ENCODE measurements at regions not wholly inside any gene's neighbourhood (a gene's known extent, or its start where the extent isn't known, plus 50 kb on each side); places are given as distances from the start of the nearest gene placed in this dataset.

DNA sequence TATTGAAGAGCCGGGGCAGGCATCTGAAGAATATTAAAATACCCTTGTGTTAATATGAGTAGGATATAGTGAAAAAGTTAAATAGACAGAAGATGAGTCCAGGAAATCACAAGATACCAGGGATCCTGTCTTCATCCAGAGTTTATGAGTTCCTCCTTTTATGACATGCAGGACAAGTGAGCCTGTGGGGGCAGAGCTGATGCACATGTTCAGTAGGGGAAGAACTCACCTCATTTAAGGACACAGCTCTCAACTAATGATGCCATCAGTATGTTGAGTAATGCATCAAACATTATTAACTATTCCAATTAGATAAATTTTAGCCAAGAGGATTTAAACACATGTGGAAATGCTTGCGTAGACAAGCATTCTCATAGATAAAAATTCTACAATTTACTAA, 435.8 kb upstream of the AKR1E2 start:
- H3K27me3 Mint-ChIP-seq = no peaks in the 10 kb centered on the region
- H3K27ac ChIP-seq (ENCODE audit: insufficient read depth, low read length, poor library complexity, severe bottlenecking) = no peak overlapping the region
- H3K27ac Mint-ChIP-seq = no peak overlapping the region
- no peaks in the 10 kb centered on the region for H3K4me1 ChIP-seq (ENCODE audit: control insufficient read depth, insufficient read depth, low read length, poor library complexity, severe bottlenecking)
- DNase-seq (no peak), ATAC-seq (ENCODE audit: low read depth in 2 of 2) (no peak)
- H3K9me3 ChIP-seq (ENCODE audit: control insufficient read depth in 2 of 2, low read length in 2 of 2) = no peaks in the 10 kb centered on the region
- H3K4me3 ChIP-seq (ENCODE audit: low read depth, low read length) = no peak overlapping the region
- H3K36me3 ChIP-seq (ENCODE audit: control insufficient read depth, insufficient read depth, low read length) = no peaks in the 10 kb centered on the region
- peaks cover 0 to 1% (median 0%) of the 10 kb centered on the region in 7 donors for H3K9me3 Mint-ChIP-seq
- H3K4me1 Mint-ChIP-seq = no peaks in the 10 kb centered on the region
- no peak overlapping the region for H3K4me3 Mint-ChIP-seq
- H3K36me3 Mint-ChIP-seq = no peaks in the 10 kb centered on the region
- H3K27me3 ChIP-seq (ENCODE audit: control insufficient read depth, insufficient read depth, low read length) = no peaks in the 10 kb centered on the region

GRCh38 chr10:4385231-4385870, 440.7 kb upstream of the AKR1E2 start:
- H3K4me1 Mint-ChIP-seq = no peaks in the 10 kb centered on the region
- H3K27ac Mint-ChIP-seq = peak overlapping the region in 1 of 3 donors; percentile 49
- Histone ChIP-seq H3K27ac (ENCODE audit: insufficient read depth, low read length, poor library complexity, severe bottlenecking) (no peak overlapping the region), H3K27me3 (ENCODE audit: control insufficient read depth, insufficient read depth, low read length) (peaks cover 3% of the 10 kb centered on the region), H3K4me1 (ENCODE audit: control insufficient read depth, insufficient read depth, low read length, poor library complexity, severe bottlenecking) (no peaks in the 10 kb centered on the region), H3K4me3 (ENCODE audit: low read depth, low read length) (no peak overlapping the region), H3K9me3 (ENCODE audit: control insufficient read depth in 2 of 2, low read length in 2 of 2) (no peaks in the 10 kb centered on the region), H3K36me3 (ENCODE audit: control insufficient read depth, insufficient read depth, low read length) (no peaks in the 10 kb centered on the region)
- H3K36me3 Mint-ChIP-seq = no peaks in the 10 kb centered on the region
- DNase-seq = no peak
- no peak for ATAC-seq (ENCODE audit: low read depth in 2 of 2)
- peaks cover 7% of the 10 kb centered on the region for H3K27me3 Mint-ChIP-seq
- peaks cover 0 to 1% (median 0%) of the 10 kb centered on the region in 7 donors for H3K9me3 Mint-ChIP-seq
- H3K4me3 Mint-ChIP-seq = no peak overlapping the region

DNA sequence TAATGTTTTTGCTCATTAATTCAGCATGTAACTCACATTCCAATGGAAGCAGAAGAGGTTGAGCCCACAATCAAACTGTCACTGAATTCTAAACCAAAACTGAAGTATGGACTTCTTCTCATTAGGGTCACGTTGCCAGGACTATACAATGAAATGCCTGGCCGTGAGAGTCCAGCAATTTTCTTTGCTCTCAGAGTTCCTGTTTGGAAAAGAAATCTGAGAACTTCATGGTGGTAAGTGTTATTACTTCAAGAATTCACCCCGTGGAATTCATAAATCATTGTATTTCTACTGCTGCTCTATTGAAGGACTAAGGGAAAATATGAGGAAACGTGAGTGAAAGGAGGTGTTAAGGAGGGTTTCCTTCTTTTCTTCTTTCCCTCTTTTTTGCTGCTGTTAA, 441.8 kb upstream of the AKR1E2 start:
- no peaks in the 10 kb centered on the region for H3K36me3 Mint-ChIP-seq
- no peak overlapping the region for H3K27ac Mint-ChIP-seq
- no peaks in the 10 kb centered on the region for H3K36me3 ChIP-seq (ENCODE audit: control insufficient read depth, insufficient read depth, low read length)
- no peaks in the 10 kb centered on the region for H3K4me1 ChIP-seq (ENCODE audit: control insufficient read depth, insufficient read depth, low read length, poor library complexity, severe bottlenecking)
- peaks cover 5% of the 10 kb centered on the region for H3K27me3 ChIP-seq (ENCODE audit: control insufficient read depth, insufficient read depth, low read length)
- no peak overlapping the region for H3K4me3 ChIP-seq (ENCODE audit: low read depth, low read length)
- no peak overlapping the region for H3K4me3 Mint-ChIP-seq
- no peak overlapping the region for H3K27ac ChIP-seq (ENCODE audit: insufficient read depth, low read length, poor library complexity, severe bottlenecking)
- ATAC-seq (ENCODE audit: low read depth in 2 of 2) (no peak), DNase-seq (no peak)
- H3K9me3 ChIP-seq (ENCODE audit: control insufficient read depth in 2 of 2, low read length in 2 of 2) = no peaks in the 10 kb centered on the region
- H3K4me1 Mint-ChIP-seq = no peaks in the 10 kb centered on the region
- H3K9me3 Mint-ChIP-seq = peaks cover 0 to 1% (median 0%) of the 10 kb centered on the region in 7 donors
- peaks cover 7% of the 10 kb centered on the region for H3K27me3 Mint-ChIP-seq

- Histone ChIP-seq H3K4me1 (ENCODE audit: control insufficient read depth, insufficient read depth, low read length, poor library complexity, severe bottlenecking) (no peaks in the 10 kb centered on the region), H3K4me3 (ENCODE audit: low read depth, low read length) (no peak overlapping the region), H3K9me3 (ENCODE audit: control insufficient read depth in 2 of 2, low read length in 2 of 2) (no peaks in the 10 kb centered on the region), H3K27me3 (ENCODE audit: control insufficient read depth, insufficient read depth, low read length) (peaks cover 5% of the 10 kb centered on the region), H3K36me3 (ENCODE audit: control insufficient read depth, insufficient read depth, low read length) (no peaks in the 10 kb centered on the region), H3K27ac (ENCODE audit: insufficient read depth, low read length, poor library complexity, severe bottlenecking) (no peak overlapping the region)
- H3K36me3 Mint-ChIP-seq = no peaks in the 10 kb centered on the region
- H3K27ac Mint-ChIP-seq = no peak overlapping the region
- no peaks in the 10 kb centered on the region for H3K4me1 Mint-ChIP-seq
- H3K27me3 Mint-ChIP-seq = peaks cover 7% of the 10 kb centered on the region
- peaks cover 0 to 1% (median 0%) of the 10 kb centered on the region in 7 donors for H3K9me3 Mint-ChIP-seq
- H3K4me3 Mint-ChIP-seq = no peak overlapping the region
- DNase-seq = no peak
- ATAC-seq (ENCODE audit: low read depth in 2 of 2) = no peak
Measured at GRCh38 chr10:4383651-4384098, 442.3 kb upstream of the AKR1E2 start.

DNA sequence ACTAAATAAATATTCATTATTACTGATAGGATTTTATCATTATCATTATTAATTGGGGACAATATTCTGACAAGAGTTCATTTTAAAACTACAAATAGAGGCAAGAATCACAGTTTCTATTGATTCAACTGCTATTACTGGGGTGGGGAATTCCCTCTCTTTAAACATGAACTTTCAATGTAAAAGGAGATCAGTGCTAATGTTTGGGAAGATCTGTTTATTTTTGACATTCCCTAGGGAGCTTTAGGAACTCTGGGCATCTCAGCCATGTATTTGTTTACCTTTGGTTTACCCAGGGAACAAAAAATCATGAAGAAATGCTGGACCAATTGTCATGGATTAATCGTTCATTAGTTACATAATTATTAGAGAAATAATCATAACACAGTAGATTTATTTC, 443.2 kb upstream of the AKR1E2 start:
- DNase-seq = no peak
- Mint-ChIP-seq H3K9me3 (no peaks in the 10 kb centered on the region), H3K36me3 (no peaks in the 10 kb centered on the region), H3K4me3 (no peak overlapping the region), H3K27ac (no peak overlapping the region), H3K4me1 (no peaks in the 10 kb centered on the region), H3K27me3 (peaks cover 7% of the 10 kb centered on the region)
- H3K4me3 ChIP-seq (ENCODE audit: low read depth, low read length) = no peak overlapping the region
- H3K9me3 ChIP-seq (ENCODE audit: control insufficient read depth in 2 of 2, low read length in 2 of 2) = no peaks in the 10 kb centered on the region
- no peaks in the 10 kb centered on the region for H3K36me3 ChIP-seq (ENCODE audit: control insufficient read depth, insufficient read depth, low read length)
- H3K4me1 ChIP-seq (ENCODE audit: control insufficient read depth, insufficient read depth, low read length, poor library complexity, severe bottlenecking) = no peaks in the 10 kb centered on the region
- H3K27me3 ChIP-seq (ENCODE audit: control insufficient read depth, insufficient read depth, low read length) = peaks cover 5% of the 10 kb centered on the region
- ATAC-seq (ENCODE audit: low read depth in 2 of 2) = no peak
- no peak overlapping the region for H3K27ac ChIP-seq (ENCODE audit: insufficient read depth, low read length, poor library complexity, severe bottlenecking)

DNA sequence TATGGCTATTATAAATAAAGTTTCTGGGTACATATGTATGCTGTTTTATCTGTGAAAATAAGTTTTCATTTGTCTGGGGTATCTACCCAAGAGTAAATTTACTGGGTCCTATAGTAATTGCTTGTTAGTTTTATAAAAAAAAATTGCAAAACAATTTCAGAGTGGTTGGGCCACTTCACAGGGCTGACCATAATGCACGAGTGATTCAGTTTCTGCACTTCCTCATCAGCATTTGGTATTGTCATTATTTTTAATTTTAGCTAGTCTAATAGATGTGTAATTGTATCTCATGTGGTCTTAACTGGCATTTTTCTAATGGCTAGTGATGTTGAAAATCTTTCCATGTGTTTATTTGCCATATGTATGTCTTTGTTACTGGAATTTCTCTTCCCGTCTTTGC, 452.4 kb upstream of the AKR1E2 start:
- Mint-ChIP-seq H3K27me3 (peaks cover 21% of the 10 kb centered on the region), H3K9me3 (peaks cover 0 to 2% (median 0%) of the 10 kb centered on the region in 7 donors), H3K27ac (no peak overlapping the region), H3K36me3 (no peaks in the 10 kb centered on the region), H3K4me3 (no peak overlapping the region), H3K4me1 (peaks cover 0 to 2% (median 0%) of the 10 kb centered on the region in 4 donors)
- peaks cover 4% of the 10 kb centered on the region for H3K27me3 ChIP-seq (ENCODE audit: control insufficient read depth, insufficient read depth, low read length)
- DNase-seq (no peak), ATAC-seq (ENCODE audit: low read depth in 2 of 2) (no peak)
- H3K4me3 ChIP-seq (ENCODE audit: low read depth, low read length) = no peak overlapping the region
- no peaks in the 10 kb centered on the region for H3K4me1 ChIP-seq (ENCODE audit: control insufficient read depth, insufficient read depth, low read length, poor library complexity, severe bottlenecking)
- no peaks in the 10 kb centered on the region for H3K9me3 ChIP-seq (ENCODE audit: control insufficient read depth in 2 of 2, low read length in 2 of 2)
- no peak overlapping the region for H3K27ac ChIP-seq (ENCODE audit: insufficient read depth, low read length, poor library complexity, severe bottlenecking)
- H3K36me3 ChIP-seq (ENCODE audit: control insufficient read depth, insufficient read depth, low read length) = no peaks in the 10 kb centered on the region

DNA sequence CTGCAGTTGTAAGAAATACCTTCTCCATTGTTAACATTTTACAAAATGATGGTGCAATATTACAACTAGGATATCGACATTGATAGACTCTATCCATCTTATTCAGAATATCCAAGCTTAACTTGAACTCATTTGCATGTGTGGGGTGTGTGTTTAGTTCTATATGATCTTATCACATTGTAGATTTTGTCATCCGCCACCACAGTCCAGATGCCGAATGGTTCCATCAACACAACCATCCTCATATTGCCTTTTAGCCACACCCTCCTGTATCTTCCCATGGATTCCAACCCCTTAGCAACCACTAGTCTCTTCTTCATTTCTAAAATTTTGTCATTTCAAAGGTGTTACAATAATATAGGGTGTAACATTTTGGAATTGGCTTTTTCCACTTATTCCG, 452.9 kb upstream of the AKR1E2 start:
- Histone ChIP-seq H3K9me3 (ENCODE audit: control insufficient read depth in 2 of 2, low read length in 2 of 2) (no peaks in the 10 kb centered on the region), H3K36me3 (ENCODE audit: control insufficient read depth, insufficient read depth, low read length) (no peaks in the 10 kb centered on the region), H3K27me3 (ENCODE audit: control insufficient read depth, insufficient read depth, low read length) (peaks cover 4% of the 10 kb centered on the region), H3K4me3 (ENCODE audit: low read depth, low read length) (no peak overlapping the region), H3K4me1 (ENCODE audit: control insufficient read depth, insufficient read depth, low read length, poor library complexity, severe bottlenecking) (no peaks in the 10 kb centered on the region), H3K27ac (ENCODE audit: insufficient read depth, low read length, poor library complexity, severe bottlenecking) (no peak overlapping the region)
- H3K9me3 Mint-ChIP-seq = peaks cover 0 to 2% (median 0%) of the 10 kb centered on the region in 7 donors
- peaks cover 21% of the 10 kb centered on the region for H3K27me3 Mint-ChIP-seq
- H3K4me3 Mint-ChIP-seq = no peak overlapping the region
- DNase-seq (no peak), ATAC-seq (ENCODE audit: low read depth in 2 of 2) (no peak)
- no peaks in the 10 kb centered on the region for H3K36me3 Mint-ChIP-seq
- H3K27ac Mint-ChIP-seq = no peak overlapping the region
- peaks cover 0 to 2% (median 0%) of the 10 kb centered on the region in 4 donors for H3K4me1 Mint-ChIP-seq

DNA sequence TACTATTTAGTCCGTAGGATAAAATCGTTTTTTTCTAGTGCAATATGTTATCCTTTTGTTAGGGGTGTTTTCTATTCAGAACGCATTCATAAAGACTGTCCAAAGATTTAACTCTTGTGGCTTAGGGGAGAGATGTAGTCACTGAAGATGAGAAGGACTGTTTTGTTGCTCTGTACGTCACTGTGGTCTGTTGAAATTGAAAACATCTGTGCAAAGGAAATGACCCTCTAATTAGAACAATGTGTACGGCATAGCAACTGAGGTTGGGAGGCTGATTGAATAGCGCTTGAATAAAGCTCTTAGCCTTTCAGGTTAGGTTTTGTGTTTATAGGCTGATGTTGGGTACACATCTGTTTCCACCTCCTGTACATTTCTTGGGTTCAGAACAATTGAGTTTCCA, 453.4 kb upstream of the AKR1E2 start:
- peak overlapping the region in 1 of 4 donors; percentile 43 for H3K4me3 Mint-ChIP-seq
- H3K27ac Mint-ChIP-seq = no peak overlapping the region
- peaks cover 19% of the 10 kb centered on the region for H3K27me3 Mint-ChIP-seq
- no peaks in the 10 kb centered on the region for H3K36me3 ChIP-seq (ENCODE audit: control insufficient read depth, insufficient read depth, low read length)
- no peaks in the 10 kb centered on the region for H3K36me3 Mint-ChIP-seq
- H3K9me3 ChIP-seq (ENCODE audit: control insufficient read depth in 2 of 2, low read length in 2 of 2) = no peaks in the 10 kb centered on the region
- no peaks in the 10 kb centered on the region for H3K4me1 ChIP-seq (ENCODE audit: control insufficient read depth, insufficient read depth, low read length, poor library complexity, severe bottlenecking)
- DNase-seq (no peak), ATAC-seq (ENCODE audit: low read depth in 2 of 2) (no peak)
- no peak overlapping the region for H3K4me3 ChIP-seq (ENCODE audit: low read depth, low read length)
- peaks cover 4% of the 10 kb centered on the region for H3K27me3 ChIP-seq (ENCODE audit: control insufficient read depth, insufficient read depth, low read length)
- peaks cover 0 to 2% (median 0%) of the 10 kb centered on the region in 4 donors for H3K4me1 Mint-ChIP-seq
- no peak overlapping the region for H3K27ac ChIP-seq (ENCODE audit: insufficient read depth, low read length, poor library complexity, severe bottlenecking)
- H3K9me3 Mint-ChIP-seq = peaks cover 0 to 2% (median 0%) of the 10 kb centered on the region in 7 donors

All from CD4-positive, CD25-positive, alpha-beta regulatory T cell (primary cell).